SK-N-SH (cell line): ENCODE measurements at regions not wholly inside any gene's neighbourhood (a gene's known extent, or its start where the extent isn't known, plus 50 kb on each side); places are given as distances from the start of the nearest gene placed in this dataset.

Source experiments
- EP300 ChIP-seq, 2 experiments: IDR thresholded peaks; 2 replicates each; pipeline versions ENCODE4 v1.4.0 to v1.6.1; 2012; ENCODE audit warnings: borderline replicate concordance in 1 of 2, low read depth in 1 of 2, low read length in 1 of 2
- POLR2AphosphoS5 ChIP-seq: IDR thresholded peaks from 2 replicates; pipeline ENCODE4 v1.6.1; 2012; ENCODE audit warnings: low read depth, low read length
- TCF12 ChIP-seq: IDR thresholded peaks from 2 replicates; pipeline ENCODE4 v1.4.0; 2012
- YY1 ChIP-seq: IDR thresholded peaks from 2 replicates; pipeline ENCODE4 v1.4.0; 2012; ENCODE audit warnings: low read depth, mild to moderate bottlenecking
- TF ChIP-seq, protein P1 (sequence below): fragments of 200-600 bp; sonication (generic); IDR thresholded peaks from 2 replicates; pipeline ENCODE4 v1.6.1; 2017; ENCODE audit warnings: antibody characterized with exemption, mild to moderate bottlenecking, moderate library complexity

DNA sequence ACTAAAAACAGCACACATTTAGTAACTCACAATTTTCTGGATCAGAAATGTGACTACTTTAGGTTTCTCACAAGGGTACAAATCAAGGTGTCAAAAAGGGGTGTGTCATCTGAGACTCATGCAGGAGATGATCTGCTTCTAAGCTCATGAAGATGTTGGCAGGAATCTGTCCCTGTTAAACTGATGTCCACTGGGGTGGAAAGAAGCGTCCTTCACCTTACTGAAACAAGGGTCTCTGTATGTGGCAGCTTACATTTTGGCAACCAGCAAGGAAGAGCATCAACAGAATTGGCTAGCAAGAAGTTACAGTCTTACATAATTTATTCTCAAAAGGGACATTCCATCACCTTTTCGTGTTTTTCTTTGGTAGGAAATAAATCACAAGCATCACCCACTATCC lies 1223.8 kb downstream of the AMY1C start:
- TF ChIP-seq POLR2AphosphoS5 (no peak), EP300 (IDR thresholded peaks at IDR 0.05; ENCODE audit: borderline replicate concordance in 1 of 2, low read depth in 1 of 2, low read length in 1 of 2) (no peak), YY1 (no peak), TCF12 (no peak)
- TF ChIP-seq, protein P1, sequence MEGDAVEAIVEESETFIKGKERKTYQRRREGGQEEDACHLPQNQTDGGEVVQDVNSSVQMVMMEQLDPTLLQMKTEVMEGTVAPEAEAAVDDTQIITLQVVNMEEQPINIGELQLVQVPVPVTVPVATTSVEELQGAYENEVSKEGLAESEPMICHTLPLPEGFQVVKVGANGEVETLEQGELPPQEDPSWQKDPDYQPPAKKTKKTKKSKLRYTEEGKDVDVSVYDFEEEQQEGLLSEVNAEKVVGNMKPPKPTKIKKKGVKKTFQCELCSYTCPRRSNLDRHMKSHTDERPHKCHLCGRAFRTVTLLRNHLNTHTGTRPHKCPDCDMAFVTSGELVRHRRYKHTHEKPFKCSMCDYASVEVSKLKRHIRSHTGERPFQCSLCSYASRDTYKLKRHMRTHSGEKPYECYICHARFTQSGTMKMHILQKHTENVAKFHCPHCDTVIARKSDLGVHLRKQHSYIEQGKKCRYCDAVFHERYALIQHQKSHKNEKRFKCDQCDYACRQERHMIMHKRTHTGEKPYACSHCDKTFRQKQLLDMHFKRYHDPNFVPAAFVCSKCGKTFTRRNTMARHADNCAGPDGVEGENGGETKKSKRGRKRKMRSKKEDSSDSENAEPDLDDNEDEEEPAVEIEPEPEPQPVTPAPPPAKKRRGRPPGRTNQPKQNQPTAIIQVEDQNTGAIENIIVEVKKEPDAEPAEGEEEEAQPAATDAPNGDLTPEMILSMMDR, result no peak
